ENCODE measurements at regions not wholly inside any gene's neighbourhood (a gene's known extent, or its start where the extent isn't known, plus 50 kb on each side); places are given as distances from the start of the nearest gene placed in this dataset.

DNA sequence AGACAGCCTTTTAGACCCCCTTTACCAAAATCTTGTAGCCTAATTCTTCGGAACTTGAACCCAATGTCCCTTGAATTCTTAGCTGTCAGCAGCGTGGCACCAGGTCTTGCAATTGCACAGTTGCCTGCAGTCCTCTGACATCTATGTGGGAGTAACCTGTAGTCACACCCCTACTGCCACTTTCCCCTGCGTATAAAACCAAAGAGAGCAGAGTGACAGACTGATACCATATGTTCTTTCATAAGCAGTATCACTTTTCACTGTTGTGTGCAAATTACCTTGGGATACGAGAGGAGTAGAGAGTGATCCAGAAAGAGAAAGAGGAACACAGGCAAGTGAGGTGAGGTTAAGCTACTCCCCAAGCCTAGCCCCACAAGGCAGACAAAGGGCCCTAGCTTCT is 364.3 kb upstream of the ADAMTSL1 start:
- no peak for DNase-seq (ENCODE audit: low spot score in 2 of 2, unreplicated experiment in 2 of 2)
- no peak for TF ChIP-seq CTCF (IDR thresholded peaks at IDR 0.05; ENCODE audit: unreplicated experiment)
- H3K36me3 Mint-ChIP-seq, result no peaks in the 10 kb centered on the region
- H3K27ac Mint-ChIP-seq, result no peak overlapping the region
- H3K9me3 Mint-ChIP-seq, result no peaks in the 10 kb centered on the region
- peaks cover 9% of the 10 kb centered on the region for H3K4me1 Mint-ChIP-seq
- H3K27me3 Mint-ChIP-seq (ENCODE audit: low read depth), result peaks cover 2% of the 10 kb centered on the region
- H3K4me3 Mint-ChIP-seq, result no peak overlapping the region

DNA sequence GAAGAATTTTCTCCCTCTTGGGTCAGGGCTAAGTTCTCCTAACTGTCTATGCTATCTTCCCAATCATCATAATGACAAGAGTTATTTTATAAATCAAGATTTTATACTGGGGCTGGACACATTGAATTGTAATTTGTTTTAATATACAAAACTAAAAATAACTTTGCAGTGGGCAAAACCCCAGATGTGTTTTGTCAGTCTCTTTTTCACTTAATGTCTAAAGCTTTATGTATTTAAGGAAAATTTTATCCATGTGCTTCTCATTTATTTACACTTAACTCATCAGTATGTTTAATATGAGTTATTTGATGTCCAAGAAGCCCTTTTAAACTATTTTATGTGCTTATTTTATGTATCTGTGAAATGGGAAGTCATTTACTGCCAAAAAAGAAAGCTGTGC is 362.8 kb upstream of the ADAMTSL1 start:
- Mint-ChIP-seq H3K27me3 (ENCODE audit: low read depth) (peaks cover 2% of the 10 kb centered on the region), H3K9me3 (no peaks in the 10 kb centered on the region), H3K36me3 (no peaks in the 10 kb centered on the region), H3K4me1 (peaks cover 12% of the 10 kb centered on the region), H3K27ac (no peak overlapping the region), H3K4me3 (no peak overlapping the region)
- TF ChIP-seq CTCF (IDR thresholded peaks at IDR 0.05; ENCODE audit: unreplicated experiment), result no peak
- DNase-seq (ENCODE audit: low spot score in 2 of 2, unreplicated experiment in 2 of 2), result no peak

GRCh38 chr9:18114559-18115475 is 359.1 kb upstream of the ADAMTSL1 start:
- no peak for DNase-seq (ENCODE audit: low spot score in 2 of 2, unreplicated experiment in 2 of 2)
- Mint-ChIP-seq H3K4me3 (no peak overlapping the region), H3K27ac (peak overlapping the region; percentile 2), H3K36me3 (no peaks in the 10 kb centered on the region), H3K27me3 (ENCODE audit: low read depth) (peaks cover 2% of the 10 kb centered on the region), H3K4me1 (peaks cover 12% of the 10 kb centered on the region), H3K9me3 (no peaks in the 10 kb centered on the region)
- no peak for TF ChIP-seq CTCF (IDR thresholded peaks at IDR 0.05; ENCODE audit: unreplicated experiment)

DNA sequence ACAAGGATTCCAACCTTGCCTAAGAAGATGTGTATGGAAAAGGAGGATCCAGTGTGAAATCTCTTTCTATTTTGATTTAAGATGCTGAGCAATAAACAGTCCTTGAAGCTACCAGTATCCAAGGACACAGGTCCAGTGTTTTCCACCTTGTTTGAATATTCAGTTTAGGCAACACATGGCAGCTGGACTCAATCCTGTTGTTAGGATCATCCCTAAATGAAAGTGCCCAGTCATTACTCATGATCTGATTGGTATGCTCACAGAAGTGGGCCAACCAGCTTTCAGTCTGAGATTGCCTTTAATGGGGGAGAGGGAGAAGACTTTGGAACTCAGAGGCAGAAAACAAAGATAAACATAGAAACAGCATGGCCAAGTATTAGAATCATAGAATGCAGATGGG is 355.7 kb upstream of the ADAMTSL1 start:
- peaks cover 12% of the 10 kb centered on the region for H3K4me1 Mint-ChIP-seq
- H3K36me3 Mint-ChIP-seq, result no peaks in the 10 kb centered on the region
- H3K9me3 Mint-ChIP-seq, result no peaks in the 10 kb centered on the region
- H3K27me3 Mint-ChIP-seq (ENCODE audit: low read depth), result no peaks in the 10 kb centered on the region
- H3K4me3 Mint-ChIP-seq, result no peak overlapping the region
- DNase-seq (ENCODE audit: low spot score in 2 of 2, unreplicated experiment in 2 of 2), result no peak
- no peak overlapping the region for H3K27ac Mint-ChIP-seq
- TF ChIP-seq CTCF (IDR thresholded peaks at IDR 0.05; ENCODE audit: unreplicated experiment), result no peak

- Mint-ChIP-seq H3K9me3 (peaks cover 4% of the 10 kb centered on the region), H3K36me3 (no peaks in the 10 kb centered on the region), H3K27me3 (ENCODE audit: low read depth) (no peaks in the 10 kb centered on the region), H3K27ac (no peak overlapping the region), H3K4me1 (no peaks in the 10 kb centered on the region), H3K4me3 (no peak overlapping the region)
- no peak for TF ChIP-seq CTCF (IDR thresholded peaks at IDR 0.05; ENCODE audit: unreplicated experiment)
- no peak for DNase-seq (ENCODE audit: low spot score in 2 of 2, unreplicated experiment in 2 of 2)
These were observed 351.8 kb upstream of the ADAMTSL1 start for GRCh38 chr9:18122171-18122570.

Data from mesothelial cell of epicardium (in vitro differentiated cells).